ENCODE measurements at regions not wholly inside any gene's neighbourhood (a gene's known extent, or its start where the extent isn't known, plus 50 kb on each side); places are given as distances from the start of the nearest gene placed in this dataset.

GRCh38 chr5:143660625-143661024, 151.3 kb upstream of the HMHB1 start:
- Histone ChIP-seq H3K27ac (no peak overlapping the region), H3K36me3 (ENCODE audit: low read depth) (no peaks in the 10 kb centered on the region), H3K4me3 (no peak overlapping the region), H2AFZ (no peak overlapping the region), H4K20me1 (ENCODE audit: insufficient read depth) (no peaks in the 10 kb centered on the region), H3K27me3 (ENCODE audit: insufficient read depth, low read depth) (no peaks in the 10 kb centered on the region), H3K79me2 (ENCODE audit: low read depth) (no peaks in the 10 kb centered on the region), H3K4me2 (no peak overlapping the region), H3K9me2 (ENCODE audit: insufficient read depth) (no peaks in the 10 kb centered on the region), H3K9me3 (ENCODE audit: insufficient read depth, low read depth) (no peaks in the 10 kb centered on the region), H3F3A (ENCODE audit: insufficient read depth, low read depth) (peaks cover 15% of the 10 kb centered on the region), H3K4me1 (replicated peaks; ENCODE audit: insufficient read depth) (peaks cover 52% of the 10 kb centered on the region)
- intact Hi-C loops (cut with micrococcal nuclease; ENCODE audit: unreplicated experiment) = no loop called here
- no TSS peak for BruUV-seq (replicated peaks)
- ChIA-PET POLR2A (ENCODE audit: unreplicated experiment) (no interaction called here), CTCF (no interaction called here)
- TF ChIP-seq CTCF (conservative IDR thresholded peaks at IDR 0.05) (no peak), EZH2 (IDR thresholded peaks at IDR 0.05; ENCODE audit: low read depth) (no peak)
- DNase-seq = no peak

- peak overlapping the region; percentile 62 for H3K4me2 ChIP-seq
- no peaks in the 10 kb centered on the region for H4K20me1 ChIP-seq (ENCODE audit: insufficient read depth)
- H3F3A ChIP-seq (ENCODE audit: insufficient read depth, low read depth) = peaks cover 15% of the 10 kb centered on the region
- intact Hi-C loops (cut with micrococcal nuclease; ENCODE audit: unreplicated experiment) = loop anchor here (1.0 to 10.0 kb wide), 3 partner anchors 63 to 415 kb away; no protein-coding TSS in a partner anchor
- H3K27me3 ChIP-seq (ENCODE audit: insufficient read depth, low read depth) = no peaks in the 10 kb centered on the region
- peak in 1 of 2 experiments; percentile 97 for DNase-seq
- no peaks in the 10 kb centered on the region for H3K9me3 ChIP-seq (ENCODE audit: insufficient read depth, low read depth)
- peak overlapping the region; percentile 58 for H3K27ac ChIP-seq
- peaks cover 52% of the 10 kb centered on the region for H3K4me1 ChIP-seq (replicated peaks; ENCODE audit: insufficient read depth)
- no peaks in the 10 kb centered on the region for H3K9me2 ChIP-seq (ENCODE audit: insufficient read depth)
- TF ChIP-seq CTCF (conservative IDR thresholded peaks at IDR 0.05) = no peak
- TF ChIP-seq EZH2 (IDR thresholded peaks at IDR 0.05; ENCODE audit: low read depth) = no peak
- ChIA-PET POLR2A (ENCODE audit: unreplicated experiment) (no interaction called here), CTCF (interaction anchor here (0.7 kb wide), 1 partner anchor 313 kb away, joined by 6 read pairs; no protein-coding TSS in a partner anchor)
- H3K36me3 ChIP-seq (ENCODE audit: low read depth) = no peaks in the 10 kb centered on the region
- H2AFZ ChIP-seq = no peak overlapping the region
- BruUV-seq (replicated peaks) = TSS peak; percentile 97
- H3K79me2 ChIP-seq (ENCODE audit: low read depth) = no peaks in the 10 kb centered on the region
- H3K4me3 ChIP-seq = peak overlapping the region; percentile 17; the same call in 1 of the 2 replicates
These were observed 152.2 kb upstream of the HMHB1 start for GRCh38 chr5:143659599-143660238.

- ChIA-PET POLR2A (ENCODE audit: unreplicated experiment) (no interaction called here), CTCF (no interaction called here)
These were observed 153.0 kb upstream of the HMHB1 start for GRCh38 chr5:143658956-143659355.

More at GRCh38 chr5:143658956-143659355, 153.0 kb upstream of the HMHB1 start:
- H3K4me3 ChIP-seq = peak overlapping the region; percentile 17; the same call in 1 of the 2 replicates
- TF ChIP-seq CTCF (conservative IDR thresholded peaks at IDR 0.05) (no peak), EZH2 (IDR thresholded peaks at IDR 0.05; ENCODE audit: low read depth) (no peak)
- H3K27ac ChIP-seq = peak overlapping the region; percentile 58
- H3K4me1 ChIP-seq (replicated peaks; ENCODE audit: insufficient read depth) = peaks cover 52% of the 10 kb centered on the region
- H3K4me2 ChIP-seq = peak overlapping the region; percentile 62
- no peaks in the 10 kb centered on the region for H3K9me3 ChIP-seq (ENCODE audit: insufficient read depth, low read depth)
- no peaks in the 10 kb centered on the region for H3K79me2 ChIP-seq (ENCODE audit: low read depth)
- no peaks in the 10 kb centered on the region for H3K27me3 ChIP-seq (ENCODE audit: insufficient read depth, low read depth)
- no peaks in the 10 kb centered on the region for H3K9me2 ChIP-seq (ENCODE audit: insufficient read depth)
- H4K20me1 ChIP-seq (ENCODE audit: insufficient read depth) = no peaks in the 10 kb centered on the region
- DNase-seq = no peak
- H3F3A ChIP-seq (ENCODE audit: insufficient read depth, low read depth) = peaks cover 15% of the 10 kb centered on the region
- intact Hi-C loops (cut with micrococcal nuclease; ENCODE audit: unreplicated experiment) = loop anchor here (1.0 to 10.0 kb wide), 4 partner anchors 63 to 414 kb away; no protein-coding TSS in a partner anchor
- no peak overlapping the region for H2AFZ ChIP-seq
- H3K36me3 ChIP-seq (ENCODE audit: low read depth) = no peaks in the 10 kb centered on the region
- no TSS peak for BruUV-seq (replicated peaks)

All from PC-9 (cell line).